ENCODE measurements at regions not wholly inside any gene's neighbourhood (a gene's known extent, or its start where the extent isn't known, plus 50 kb on each side); places are given as distances from the start of the nearest gene placed in this dataset.

DNA sequence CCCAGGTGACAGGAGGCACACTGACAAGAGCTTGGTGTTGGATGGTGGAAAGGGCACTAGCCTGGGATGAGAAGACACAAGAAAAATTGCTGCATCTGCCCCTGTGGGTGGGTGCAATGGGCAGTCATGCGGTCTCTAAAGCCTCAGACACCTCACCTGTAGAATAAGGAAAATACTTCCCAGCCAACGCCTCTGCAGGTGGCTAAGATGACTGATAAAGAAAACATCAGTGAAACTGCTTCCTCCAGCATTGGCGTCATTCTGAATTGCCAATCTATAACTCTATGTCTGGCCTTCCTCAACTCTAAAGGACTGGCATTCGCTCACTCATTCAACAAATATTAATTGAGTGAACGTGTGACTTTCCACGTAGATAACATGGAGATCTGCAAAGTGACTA lies 100.4 kb upstream of the F3 start:
- DNase-seq, result no peak
- H3K4me1 Mint-ChIP-seq (ENCODE audit: low read depth), result no peaks in the 10 kb centered on the region
- no peaks in the 10 kb centered on the region for H3K9me3 Mint-ChIP-seq
- no peak overlapping the region for H3K4me3 Mint-ChIP-seq
- POLR2A ChIA-PET, result no interaction called here
- no peaks in the 10 kb centered on the region for H3K27me3 Mint-ChIP-seq
- intact Hi-C loops (cut with micrococcal nuclease), result no loop called here
- H3K36me3 Mint-ChIP-seq, result no peaks in the 10 kb centered on the region
- CTCF ChIA-PET, result no interaction called here
- no peak overlapping the region for H3K27ac Mint-ChIP-seq

- ChIA-PET CTCF (no interaction called here), POLR2A (no interaction called here)
- no peaks in the 10 kb centered on the region for H3K4me1 Mint-ChIP-seq (ENCODE audit: low read depth)
- intact Hi-C loops (cut with micrococcal nuclease), result no loop called here
- H3K36me3 Mint-ChIP-seq, result no peaks in the 10 kb centered on the region
- no peak for DNase-seq
- no peaks in the 10 kb centered on the region for H3K9me3 Mint-ChIP-seq
- H3K4me3 Mint-ChIP-seq, result no peak overlapping the region
- no peak overlapping the region for H3K27ac Mint-ChIP-seq
- H3K27me3 Mint-ChIP-seq, result no peaks in the 10 kb centered on the region
Measured at GRCh38 chr1:94640125-94640524, 98.6 kb upstream of the F3 start.

GRCh38 chr1:94637121-94637520 lies 95.6 kb upstream of the F3 start:
- ChIA-PET POLR2A (no interaction called here), CTCF (no interaction called here)
- Mint-ChIP-seq H3K27me3 (peaks cover 5% of the 10 kb centered on the region), H3K4me1 (ENCODE audit: low read depth) (no peaks in the 10 kb centered on the region), H3K4me3 (no peak overlapping the region), H3K36me3 (no peaks in the 10 kb centered on the region), H3K27ac (no peak overlapping the region), H3K9me3 (no peaks in the 10 kb centered on the region)
- DNase-seq, result no peak
- intact Hi-C loops (cut with micrococcal nuclease), result no loop called here

- CTCF ChIA-PET, result no interaction called here
Measured at GRCh38 chr1:94636624-94637023, 95.1 kb upstream of the F3 start.

DNA sequence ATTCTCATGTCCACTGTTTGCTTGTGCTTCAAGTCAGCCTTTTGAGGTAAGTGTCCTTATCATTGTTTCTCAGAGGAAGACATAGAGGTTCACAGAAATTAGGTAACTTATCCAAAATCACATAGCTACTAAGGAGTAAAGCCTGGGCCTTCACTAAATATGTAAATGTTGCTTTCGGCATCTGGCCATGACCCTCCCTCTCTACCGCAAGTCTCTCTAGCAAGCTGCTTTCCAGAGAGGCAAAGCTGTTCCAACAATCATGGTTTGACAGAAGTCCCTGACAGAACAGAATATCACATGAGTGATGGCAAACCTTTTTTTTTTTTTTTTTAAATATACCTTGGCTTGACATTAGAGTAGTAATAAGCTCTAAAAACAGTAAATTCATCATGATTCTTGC lies 94.5 kb upstream of the F3 start:
- Mint-ChIP-seq H3K9me3 (no peaks in the 10 kb centered on the region), H3K4me1 (ENCODE audit: low read depth) (no peaks in the 10 kb centered on the region), H3K27ac (no peak overlapping the region), H3K4me3 (no peak overlapping the region), H3K36me3 (no peaks in the 10 kb centered on the region), H3K27me3 (peaks cover 5% of the 10 kb centered on the region)
- ChIA-PET POLR2A (no interaction called here), CTCF (interaction anchor here (0.7 kb wide), 1 partner anchor 75 kb away, joined by 4 read pairs; no protein-coding TSS in a partner anchor)
- DNase-seq, result no peak
- intact Hi-C loops (cut with micrococcal nuclease), result no loop called here

More at GRCh38 chr1:94636624-94637023, 95.1 kb upstream of the F3 start:
- intact Hi-C loops (cut with micrococcal nuclease), result no loop called here
- Mint-ChIP-seq H3K4me3 (no peak overlapping the region), H3K27ac (no peak overlapping the region), H3K36me3 (no peaks in the 10 kb centered on the region), H3K4me1 (ENCODE audit: low read depth) (no peaks in the 10 kb centered on the region), H3K27me3 (peaks cover 5% of the 10 kb centered on the region), H3K9me3 (no peaks in the 10 kb centered on the region)
- POLR2A ChIA-PET, result no interaction called here
- no peak for DNase-seq

- no peak overlapping the region for H3K27ac Mint-ChIP-seq
Measured at GRCh38 chr1:94634977-94635416, 93.4 kb upstream of the F3 start.

GRCh38 chr1:94633051-94633450 lies 91.5 kb upstream of the F3 start:
- Mint-ChIP-seq H3K27me3 (peaks cover 5% of the 10 kb centered on the region), H3K27ac (no peak overlapping the region), H3K36me3 (no peaks in the 10 kb centered on the region), H3K9me3 (no peaks in the 10 kb centered on the region), H3K4me1 (ENCODE audit: low read depth) (no peaks in the 10 kb centered on the region), H3K4me3 (no peak overlapping the region)
- intact Hi-C loops (cut with micrococcal nuclease), result no loop called here
- DNase-seq, result no peak
- CTCF ChIA-PET, result no interaction called here
- POLR2A ChIA-PET, result no interaction called here

More at GRCh38 chr1:94634977-94635416, 93.4 kb upstream of the F3 start:
- Mint-ChIP-seq H3K4me3 (no peak overlapping the region), H3K36me3 (no peaks in the 10 kb centered on the region), H3K27me3 (peaks cover 5% of the 10 kb centered on the region), H3K4me1 (ENCODE audit: low read depth) (no peaks in the 10 kb centered on the region), H3K9me3 (no peaks in the 10 kb centered on the region)
- no peak for DNase-seq
- ChIA-PET CTCF (no interaction called here), POLR2A (no interaction called here)
- intact Hi-C loops (cut with micrococcal nuclease), result no loop called here

DNA sequence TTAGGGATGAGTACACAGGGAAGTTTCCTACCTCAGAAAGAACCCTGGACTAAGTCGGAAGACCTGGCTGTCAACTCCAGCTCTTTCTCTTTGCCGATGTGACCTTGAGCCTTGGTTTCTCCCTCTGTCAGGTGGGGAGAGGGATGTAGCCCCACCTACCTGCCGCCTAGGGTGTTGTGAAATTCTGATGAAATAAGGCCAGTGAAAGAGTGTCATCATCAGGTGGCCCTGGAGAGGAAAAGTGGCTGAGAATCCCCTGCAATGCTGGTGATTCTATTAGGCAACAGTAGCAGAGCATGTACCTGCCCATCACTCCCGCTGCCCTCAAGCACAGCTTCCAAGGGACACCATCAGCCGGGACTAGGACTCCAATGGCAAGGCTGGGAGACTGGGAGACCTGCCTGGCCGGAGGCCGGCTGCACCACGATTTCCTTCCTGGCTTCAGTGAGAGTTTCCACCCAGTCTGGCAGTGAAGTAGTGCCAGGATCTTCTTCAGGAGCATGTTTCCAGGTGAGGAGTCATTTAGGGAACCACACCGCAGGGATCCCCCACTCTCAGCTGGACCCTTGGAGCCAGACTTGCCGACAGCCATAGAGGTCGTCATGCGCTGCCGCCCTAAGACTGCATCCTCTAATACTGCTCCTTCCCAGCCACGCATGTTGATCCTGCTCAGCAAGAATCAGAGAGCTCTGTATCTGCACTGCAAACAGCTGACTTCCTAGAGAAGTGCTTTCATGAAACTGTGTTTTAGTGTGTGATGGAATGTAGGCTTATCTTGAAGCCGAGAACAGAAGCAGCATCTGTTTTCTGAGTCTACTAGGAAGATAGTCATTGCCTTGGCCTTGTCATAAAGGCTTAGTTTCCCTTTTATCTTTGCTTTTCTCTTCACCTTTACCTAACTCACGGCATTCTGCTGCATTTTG lies 88.0 kb upstream of the F3 start:
- DNase-seq, result no peak
- intact Hi-C loops (cut with micrococcal nuclease), result no loop called here
- no peaks in the 10 kb centered on the region for H3K9me3 Mint-ChIP-seq
- H3K4me3 Mint-ChIP-seq, result no peak overlapping the region
- peaks cover 5% of the 10 kb centered on the region for H3K27me3 Mint-ChIP-seq
- no peak overlapping the region for H3K27ac Mint-ChIP-seq
- POLR2A ChIA-PET, result no interaction called here
- no peaks in the 10 kb centered on the region for H3K4me1 Mint-ChIP-seq (ENCODE audit: low read depth)
- CTCF ChIA-PET, result no interaction called here
- no peaks in the 10 kb centered on the region for H3K36me3 Mint-ChIP-seq

- no peak overlapping the region for H3K4me3 Mint-ChIP-seq
- ChIA-PET CTCF (no interaction called here), POLR2A (no interaction called here)
- H3K36me3 Mint-ChIP-seq, result no peaks in the 10 kb centered on the region
- no peaks in the 10 kb centered on the region for H3K4me1 Mint-ChIP-seq (ENCODE audit: low read depth)
- H3K9me3 Mint-ChIP-seq, result no peaks in the 10 kb centered on the region
- peaks cover 3% of the 10 kb centered on the region for H3K27me3 Mint-ChIP-seq
- H3K27ac Mint-ChIP-seq, result no peak overlapping the region
- no peak for DNase-seq
- intact Hi-C loops (cut with micrococcal nuclease), result no loop called here
Measured at GRCh38 chr1:94628499-94628843, 86.9 kb upstream of the F3 start.

- H3K36me3 Mint-ChIP-seq, result no peaks in the 10 kb centered on the region
- H3K27me3 Mint-ChIP-seq, result peaks cover 1% of the 10 kb centered on the region
- H3K9me3 Mint-ChIP-seq, result no peaks in the 10 kb centered on the region
- no peak overlapping the region for H3K4me3 Mint-ChIP-seq
- ChIA-PET POLR2A (no interaction called here), CTCF (no interaction called here)
- no peak for DNase-seq
- intact Hi-C loops (cut with micrococcal nuclease), result no loop called here
- H3K4me1 Mint-ChIP-seq (ENCODE audit: low read depth), result no peaks in the 10 kb centered on the region
- H3K27ac Mint-ChIP-seq, result no peak overlapping the region
Measured at GRCh38 chr1:94627771-94628498, 86.4 kb upstream of the F3 start.

DNA sequence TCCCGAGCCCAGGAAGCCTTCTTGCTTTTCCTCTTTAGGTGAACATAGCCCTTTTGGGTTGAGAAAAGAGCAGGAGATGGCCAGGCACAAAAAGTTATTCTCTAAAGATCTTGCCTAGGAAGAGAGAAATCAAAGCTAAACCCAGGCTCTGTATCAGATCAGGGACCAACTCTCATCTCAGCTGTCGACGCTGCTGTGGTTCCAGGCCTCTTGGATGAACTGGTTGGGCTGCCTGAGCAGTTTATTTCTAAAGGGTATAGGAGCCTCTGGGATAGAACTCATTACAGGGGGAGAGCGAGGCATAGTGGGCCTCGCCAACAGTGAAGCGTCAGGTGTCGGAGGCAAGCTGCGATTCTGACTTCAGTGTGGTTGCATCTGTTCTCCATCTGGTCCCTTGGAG lies 82.6 kb upstream of the F3 start:
- CTCF ChIA-PET, result no interaction called here
- no peak overlapping the region for H3K4me3 Mint-ChIP-seq
- no peak overlapping the region for H3K27ac Mint-ChIP-seq

DNA sequence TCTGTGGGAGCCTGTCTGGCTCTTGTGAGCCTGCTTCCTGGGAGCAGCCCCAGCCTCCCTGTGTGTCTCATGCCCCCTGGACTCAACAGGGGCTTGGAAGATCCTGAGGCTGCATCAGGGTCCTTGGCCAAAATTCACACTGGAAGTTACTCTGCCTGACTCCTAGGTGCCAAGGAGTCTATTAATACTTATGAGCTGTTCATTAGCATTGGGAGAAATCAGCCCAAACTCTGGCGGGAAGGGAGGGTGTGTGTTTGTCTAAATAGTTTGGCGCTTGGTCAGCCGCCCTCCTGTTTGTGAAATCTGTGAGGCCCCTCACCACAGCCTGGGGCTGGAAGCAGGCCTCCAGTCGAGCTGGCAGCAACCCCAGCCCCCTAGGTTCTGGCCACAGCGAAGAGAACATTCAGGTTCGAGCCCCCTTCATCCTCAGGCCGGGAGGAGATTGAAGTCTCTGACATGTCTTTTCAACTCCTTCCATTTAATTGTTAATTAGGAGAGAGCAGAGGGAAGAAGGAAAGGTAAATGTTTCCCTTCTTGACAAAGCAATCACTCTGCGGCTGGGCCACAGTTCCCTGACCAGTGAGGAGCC lies 82.1 kb upstream of the F3 start:
- Mint-ChIP-seq H3K4me1 (ENCODE audit: low read depth) (no peaks in the 10 kb centered on the region), H3K4me3 (no peak overlapping the region), H3K27me3 (no peaks in the 10 kb centered on the region), H3K9me3 (peaks cover 2% of the 10 kb centered on the region), H3K27ac (no peak overlapping the region), H3K36me3 (no peaks in the 10 kb centered on the region)
- ChIA-PET POLR2A (no interaction called here), CTCF (no interaction called here)
- intact Hi-C loops (cut with micrococcal nuclease), result no loop called here
- no peak for DNase-seq

More for the DNA sequence above, 82.6 kb upstream of the F3 start:
- H3K36me3 Mint-ChIP-seq, result no peaks in the 10 kb centered on the region
- no peaks in the 10 kb centered on the region for H3K27me3 Mint-ChIP-seq
- intact Hi-C loops (cut with micrococcal nuclease), result no loop called here
- no peaks in the 10 kb centered on the region for H3K9me3 Mint-ChIP-seq
- POLR2A ChIA-PET, result no interaction called here
- no peak for DNase-seq
- no peaks in the 10 kb centered on the region for H3K4me1 Mint-ChIP-seq (ENCODE audit: low read depth)

- ChIA-PET CTCF (no interaction called here), POLR2A (no interaction called here)
- Mint-ChIP-seq H3K4me1 (ENCODE audit: low read depth) (no peaks in the 10 kb centered on the region), H3K36me3 (peaks cover 3% of the 10 kb centered on the region), H3K4me3 (no peak overlapping the region), H3K9me3 (peaks cover 7% of the 10 kb centered on the region), H3K27me3 (no peaks in the 10 kb centered on the region), H3K27ac (no peak overlapping the region)
- no peak for DNase-seq
- intact Hi-C loops (cut with micrococcal nuclease), result no loop called here
Measured at GRCh38 chr1:94622757-94623156, 81.2 kb upstream of the F3 start.
